ENCODE measurements at regions not wholly inside any gene's neighbourhood (a gene's known extent, or its start where the extent isn't known, plus 50 kb on each side); places are given as distances from the start of the nearest gene placed in this dataset.

DNA sequence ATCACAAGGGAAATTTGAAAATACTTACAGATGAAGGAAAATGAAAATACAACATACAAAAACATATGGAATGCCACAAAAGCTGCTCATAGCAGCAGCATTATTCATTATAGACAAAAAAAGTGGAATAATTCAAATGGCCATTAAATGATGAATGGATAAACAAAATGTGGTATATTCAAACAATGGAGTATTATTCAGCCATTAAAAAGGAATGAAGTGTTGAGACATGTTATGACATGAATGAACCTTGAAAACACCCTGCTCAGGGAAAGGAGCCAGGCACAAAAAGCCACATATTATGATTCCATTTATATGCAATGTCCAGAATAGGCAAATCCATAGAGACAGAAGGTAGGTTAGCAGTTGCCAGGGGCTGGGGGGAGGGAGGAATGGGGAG lies 62.6 kb upstream of the SFMBT2 start:
- no peak for DNase-seq (ENCODE audit: low spot score)
- Histone ChIP-seq H3K4me3 (no peak overlapping the region), H3K27ac (no peak overlapping the region)
- TF ChIP-seq, protein P1, sequence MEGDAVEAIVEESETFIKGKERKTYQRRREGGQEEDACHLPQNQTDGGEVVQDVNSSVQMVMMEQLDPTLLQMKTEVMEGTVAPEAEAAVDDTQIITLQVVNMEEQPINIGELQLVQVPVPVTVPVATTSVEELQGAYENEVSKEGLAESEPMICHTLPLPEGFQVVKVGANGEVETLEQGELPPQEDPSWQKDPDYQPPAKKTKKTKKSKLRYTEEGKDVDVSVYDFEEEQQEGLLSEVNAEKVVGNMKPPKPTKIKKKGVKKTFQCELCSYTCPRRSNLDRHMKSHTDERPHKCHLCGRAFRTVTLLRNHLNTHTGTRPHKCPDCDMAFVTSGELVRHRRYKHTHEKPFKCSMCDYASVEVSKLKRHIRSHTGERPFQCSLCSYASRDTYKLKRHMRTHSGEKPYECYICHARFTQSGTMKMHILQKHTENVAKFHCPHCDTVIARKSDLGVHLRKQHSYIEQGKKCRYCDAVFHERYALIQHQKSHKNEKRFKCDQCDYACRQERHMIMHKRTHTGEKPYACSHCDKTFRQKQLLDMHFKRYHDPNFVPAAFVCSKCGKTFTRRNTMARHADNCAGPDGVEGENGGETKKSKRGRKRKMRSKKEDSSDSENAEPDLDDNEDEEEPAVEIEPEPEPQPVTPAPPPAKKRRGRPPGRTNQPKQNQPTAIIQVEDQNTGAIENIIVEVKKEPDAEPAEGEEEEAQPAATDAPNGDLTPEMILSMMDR (IDR thresholded peaks at IDR 0.05), result no peak

DNA sequence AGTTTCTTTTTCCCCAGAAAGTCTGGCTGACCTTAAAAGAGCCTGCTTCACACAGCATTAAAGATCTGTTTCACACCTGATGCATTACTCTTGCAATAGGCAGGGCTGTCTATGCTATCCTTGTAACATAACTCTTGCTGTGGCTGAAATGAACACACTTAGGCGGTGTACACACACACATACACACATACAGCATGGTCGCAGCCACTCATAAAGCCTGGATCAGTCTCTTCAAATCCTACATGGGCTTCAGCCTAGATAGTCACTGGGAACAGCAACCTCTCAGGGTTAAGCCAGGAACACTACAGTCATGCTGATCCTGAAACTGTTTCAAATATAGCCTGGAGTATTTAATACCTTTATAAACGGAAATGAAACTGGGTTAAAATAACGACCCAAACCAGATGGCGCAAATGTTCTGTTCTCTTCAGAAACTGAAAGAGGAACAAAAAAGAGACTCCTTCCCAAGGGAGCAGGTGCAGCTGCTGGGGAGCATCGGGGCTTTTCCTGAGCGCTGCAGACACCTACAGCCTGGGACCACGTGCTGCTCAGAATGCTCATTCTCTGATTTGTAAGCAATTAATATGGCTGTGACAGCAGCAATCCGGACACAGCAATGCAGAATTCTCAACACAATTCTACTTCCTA lies 61.0 kb upstream of the SFMBT2 start:
- TF ChIP-seq, protein P1 (IDR thresholded peaks at IDR 0.05), result no peak
- no peak for DNase-seq (ENCODE audit: low spot score)
- Histone ChIP-seq H3K4me3 (no peak overlapping the region), H3K27ac (peak overlapping the region in 1 of 2 donors; percentile 27)

DNA sequence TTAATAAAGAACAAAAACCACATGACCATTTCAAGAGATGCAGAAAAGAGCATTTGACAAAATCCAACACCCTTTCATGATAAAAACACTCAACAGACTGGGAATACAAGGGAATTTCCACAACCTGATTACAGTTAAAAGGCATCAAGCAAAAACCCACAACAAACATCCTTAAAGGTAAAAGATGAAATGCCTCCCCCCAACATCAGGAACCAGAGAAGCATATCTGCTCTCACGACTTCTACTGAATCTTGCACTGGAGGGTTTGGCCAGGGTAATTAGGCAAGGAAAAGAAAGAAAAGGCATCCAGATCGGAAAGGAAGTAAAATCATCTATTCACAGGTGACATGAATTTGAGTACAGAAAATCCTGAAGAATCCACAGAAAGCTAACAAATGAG lies 59.5 kb upstream of the SFMBT2 start:
- Histone ChIP-seq H3K4me3 (no peak overlapping the region), H3K27ac (no peak overlapping the region)
- TF ChIP-seq, protein P1 (IDR thresholded peaks at IDR 0.05), result no peak
- DNase-seq (ENCODE audit: low spot score), result no peak

DNA sequence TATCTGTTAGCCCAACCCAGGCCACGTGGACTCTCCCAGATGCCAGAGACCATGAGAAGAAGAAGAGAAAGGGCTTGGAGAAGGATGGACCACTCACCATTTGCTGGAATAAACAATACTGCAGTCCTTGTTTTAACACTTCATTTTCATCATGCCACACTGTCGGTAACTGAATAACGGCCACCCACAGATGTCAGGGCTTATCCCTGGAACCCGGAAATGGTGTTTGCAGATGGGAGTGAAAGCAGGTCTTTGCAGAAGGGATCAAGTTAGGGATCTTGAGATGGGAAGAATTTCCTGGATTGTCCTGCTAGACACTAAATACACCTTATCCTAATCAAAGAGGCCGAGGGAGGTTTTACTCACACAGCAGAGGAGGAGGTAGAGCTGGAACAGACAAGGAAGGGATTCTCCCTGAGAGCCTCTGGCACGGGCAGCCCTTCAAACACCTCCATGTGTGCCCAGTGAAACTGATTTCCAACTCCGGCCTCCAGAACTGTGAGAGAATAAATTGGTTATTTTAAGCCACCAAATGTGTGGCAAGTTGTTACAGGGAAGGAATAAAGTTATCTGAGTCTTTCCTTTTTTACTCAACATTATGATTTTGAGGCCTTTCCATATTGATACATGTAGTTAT lies 56.3 kb upstream of the SFMBT2 start:
- TF ChIP-seq, protein P1 (IDR thresholded peaks at IDR 0.05), result no peak
- no peak overlapping the region for H3K27ac ChIP-seq

DNA sequence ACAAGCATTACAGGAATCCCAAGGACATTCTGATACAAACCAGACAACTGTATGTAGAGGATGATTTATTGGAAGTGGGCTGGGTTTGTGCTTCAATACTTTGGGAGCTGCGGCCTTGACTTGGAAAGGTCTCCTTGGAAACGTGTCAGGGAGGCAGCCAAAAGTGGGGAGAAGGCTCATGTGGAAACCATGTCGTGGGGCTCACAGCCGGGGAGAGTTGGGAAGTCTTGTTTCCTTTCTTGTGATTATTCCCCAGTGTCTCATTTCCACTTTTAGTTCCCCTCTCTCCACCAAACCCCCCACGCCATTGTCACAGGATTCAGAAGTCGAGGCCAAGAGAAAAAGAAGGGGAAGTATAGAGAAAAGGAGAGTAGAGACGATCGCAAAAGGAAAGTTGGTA lies 53.9 kb upstream of the SFMBT2 start:
- no peak overlapping the region for H3K4me3 ChIP-seq
- DNase-seq (ENCODE audit: low spot score), result no peak
- TF ChIP-seq, protein P1 (IDR thresholded peaks at IDR 0.05), result no peak
- no peak overlapping the region for H3K27ac ChIP-seq

More for the DNA sequence above, 56.3 kb upstream of the SFMBT2 start:
- H3K4me3 ChIP-seq, result no peak overlapping the region
- DNase-seq (ENCODE audit: low spot score), result no peak

All from coronary artery (tissue), 2 donors.